ENCODE measurements at regions not wholly inside any gene's neighbourhood (a gene's known extent, or its start where the extent isn't known, plus 50 kb on each side); places are given as distances from the start of the nearest gene placed in this dataset.
A peak's percentile ranks its signal among the peaks of the same experiment; 100 is the strongest.

GRCh38 chr21:41037936-41038335 lies 130.0 kb upstream of the BACE2 start:
- WGBS, result 100% methylated on average over 1 of the region's 1 CpG
- Histone ChIP-seq H3K27me3 (peaks cover 0 to 12% (median 0%) of the 10 kb centered on the region in 4 donors), H3K27ac (replicated peaks in 1 of 4) (no peak overlapping the region), H3K9me3 (no peaks in the 10 kb centered on the region), H3K4me1 (no peaks in the 10 kb centered on the region), H3K36me3 (no peaks in the 10 kb centered on the region), H3K4me3 (no peak overlapping the region)
- TF ChIP-seq EP300 (IDR thresholded peaks at IDR 0.05), result no peak
- no peak for TF ChIP-seq POLR2AphosphoS5 (IDR thresholded peaks at IDR 0.05)
- TF ChIP-seq POLR2A (IDR thresholded peaks at IDR 0.05; ENCODE audit: low read depth), result no peak
- no peak for TF ChIP-seq CTCF (IDR thresholded peaks at IDR 0.05)
- intact Hi-C loops (cut with DNase I), result no loop called here
- DNase-seq (ENCODE audit: extremely low spot score), result no peak

- WGBS, result 77% methylated on average over 2 of the region's 2 CpGs
These were observed 124.9 kb upstream of the BACE2 start for GRCh38 chr21:41043014-41043413.

GRCh38 chr21:41045534-41046268 lies 122.3 kb upstream of the BACE2 start:
- Histone ChIP-seq H3K27me3 (no peaks in the 10 kb centered on the region), H3K27ac (replicated peaks in 1 of 4) (no peak overlapping the region), H3K4me3 (no peak overlapping the region), H3K36me3 (no peaks in the 10 kb centered on the region), H3K4me1 (peaks cover 0 to 4% (median 0%) of the 10 kb centered on the region in 4 donors), H3K9me3 (no peaks in the 10 kb centered on the region)
- intact Hi-C loops (cut with DNase I), result no loop called here
- 54% methylated on average over 17 of the region's 17 CpGs for WGBS
- TF ChIP-seq POLR2A (IDR thresholded peaks at IDR 0.05; ENCODE audit: low read depth) (no peak), EP300 (IDR thresholded peaks at IDR 0.05) (no peak), POLR2AphosphoS5 (IDR thresholded peaks at IDR 0.05) (no peak), CTCF (IDR thresholded peaks at IDR 0.05) (no peak)
- DNase-seq (ENCODE audit: extremely low spot score), result peak; percentile 89

More at GRCh38 chr21:41043014-41043413, 124.9 kb upstream of the BACE2 start:
- Histone ChIP-seq H3K36me3 (no peaks in the 10 kb centered on the region), H3K4me3 (no peak overlapping the region), H3K4me1 (peaks cover 0 to 2% (median 0%) of the 10 kb centered on the region in 4 donors), H3K27me3 (peaks cover 0 to 7% (median 0%) of the 10 kb centered on the region in 4 donors), H3K9me3 (no peaks in the 10 kb centered on the region), H3K27ac (replicated peaks in 1 of 4) (no peak overlapping the region)
- TF ChIP-seq CTCF (IDR thresholded peaks at IDR 0.05) (peak in 1 of 3 experiments; percentile 4), POLR2A (IDR thresholded peaks at IDR 0.05; ENCODE audit: low read depth) (no peak), POLR2AphosphoS5 (IDR thresholded peaks at IDR 0.05) (no peak), EP300 (IDR thresholded peaks at IDR 0.05) (no peak)
- intact Hi-C loops (cut with DNase I), result no loop called here
- no peak for DNase-seq (ENCODE audit: extremely low spot score)

- no peaks in the 10 kb centered on the region for H3K36me3 ChIP-seq
- H3K27me3 ChIP-seq, result no peaks in the 10 kb centered on the region
- no peak for DNase-seq (ENCODE audit: extremely low spot score)
- H3K4me1 ChIP-seq, result peaks cover 0 to 4% (median 0%) of the 10 kb centered on the region in 4 donors
- no peak for TF ChIP-seq EP300 (IDR thresholded peaks at IDR 0.05)
- no peak for TF ChIP-seq CTCF (IDR thresholded peaks at IDR 0.05)
- TF ChIP-seq POLR2AphosphoS5 (IDR thresholded peaks at IDR 0.05), result no peak
- TF ChIP-seq POLR2A (IDR thresholded peaks at IDR 0.05; ENCODE audit: low read depth), result no peak
- no peak overlapping the region for H3K27ac ChIP-seq (replicated peaks in 1 of 4)
- intact Hi-C loops (cut with DNase I), result no loop called here
- no peak overlapping the region for H3K4me3 ChIP-seq
- no peaks in the 10 kb centered on the region for H3K9me3 ChIP-seq
- 12% methylated on average over 1 of the region's 1 CpG for WGBS
These were observed 119.8 kb upstream of the BACE2 start for GRCh38 chr21:41048145-41048544.
